Glomerular endothelial cell (primary cell): ENCODE measurements at regions not wholly inside any gene's neighbourhood (a gene's known extent, or its start where the extent isn't known, plus 50 kb on each side); places are given as distances from the start of the nearest gene placed in this dataset.

Experiments used
- DNase-seq: peaks from one replicate; pipeline ENCODE4 v3.0.0-alpha.2; 2011; ENCODE audit warnings: low read depth, low spot score; ENCODE audit errors: extremely low read depth

DNA sequence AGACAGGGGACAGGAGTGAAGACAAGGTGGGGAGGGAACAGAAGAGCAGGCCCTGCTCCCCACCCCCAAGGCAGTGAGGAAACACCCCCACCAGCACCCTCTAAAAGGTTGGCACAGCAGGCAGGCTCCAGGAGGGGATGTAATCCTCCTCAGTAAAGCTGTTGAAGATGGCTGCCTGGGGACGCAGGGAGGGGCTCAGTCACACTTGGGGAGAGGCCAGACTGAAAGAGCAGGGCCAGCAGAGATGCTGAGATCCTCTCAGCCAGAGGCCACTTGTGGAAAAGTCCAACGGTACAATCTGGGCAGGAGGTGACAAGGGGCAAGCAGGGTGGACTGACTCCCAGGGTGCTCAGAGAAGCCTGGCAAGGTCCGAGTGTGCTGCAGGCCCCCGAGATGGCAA lies 154.8 kb upstream of the ID2 start:
- no peak for DNase-seq

DNA sequence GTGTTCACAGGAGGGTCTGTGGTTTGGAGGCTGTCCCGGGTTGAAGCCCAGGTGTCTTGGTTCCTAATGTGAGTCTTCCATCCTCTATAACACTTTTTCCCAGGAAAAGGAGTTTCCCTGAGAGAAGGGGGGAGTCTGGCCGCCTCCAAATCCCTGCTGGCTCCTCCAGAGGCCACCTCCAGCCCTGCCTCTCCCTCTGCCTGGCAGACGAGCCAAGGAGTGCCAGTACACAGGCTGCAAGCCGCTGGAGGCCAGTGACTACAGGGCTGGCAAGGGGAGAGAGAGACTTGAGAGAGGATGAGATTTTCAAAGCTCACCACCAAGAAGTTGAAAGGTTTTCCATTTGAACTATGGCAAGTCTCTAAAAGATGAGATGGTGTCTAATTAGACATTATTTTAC lies 154.2 kb upstream of the ID2 start:
- DNase-seq: no peak

DNA sequence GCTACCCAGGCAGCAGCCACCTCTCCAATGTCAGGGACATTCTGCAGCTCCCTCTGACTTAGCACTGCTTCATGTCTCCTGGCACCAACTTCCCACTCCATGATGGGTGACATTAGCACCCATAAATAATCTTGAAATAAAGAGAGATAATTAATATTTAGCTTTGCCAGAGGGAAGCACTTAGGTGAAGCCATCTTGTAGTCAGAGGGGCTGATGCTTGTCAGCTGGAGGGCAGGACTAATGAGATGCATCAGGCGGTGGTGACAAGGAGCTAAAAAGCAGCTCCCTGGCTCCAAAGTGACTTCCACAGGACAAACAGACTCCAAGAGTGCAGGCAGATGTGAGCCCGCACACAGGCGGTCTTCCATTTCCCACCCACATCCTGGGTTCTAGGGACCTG lies 153.0 kb upstream of the ID2 start:
- no peak for DNase-seq

DNA sequence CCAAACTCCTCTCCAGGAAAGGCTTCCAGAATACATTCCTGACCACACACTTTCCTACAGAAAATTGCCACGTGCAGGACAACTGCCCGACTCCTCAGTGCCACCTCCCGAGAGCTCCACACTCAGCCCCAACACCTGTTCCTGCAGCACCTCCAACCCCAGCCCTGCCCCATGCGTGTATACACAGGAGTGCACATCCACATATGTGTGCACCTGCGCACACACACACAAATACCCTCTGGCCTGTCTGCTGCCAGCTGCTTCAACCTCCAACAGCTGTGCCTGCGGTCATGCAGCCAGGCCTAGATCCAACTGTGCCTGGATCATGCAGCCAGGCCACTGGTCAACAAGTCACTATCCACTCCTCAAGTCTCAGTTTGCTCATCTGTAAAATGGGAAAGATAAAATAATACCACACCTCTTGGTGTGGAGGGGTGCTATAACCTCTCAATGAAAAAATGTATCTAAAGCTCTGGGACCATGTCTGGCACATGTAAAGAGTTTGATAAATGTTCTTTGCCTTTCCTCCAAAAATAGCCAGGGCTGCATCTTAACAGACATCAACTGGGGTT lies 152.1 kb upstream of the ID2 start:
- no peak for DNase-seq

DNA sequence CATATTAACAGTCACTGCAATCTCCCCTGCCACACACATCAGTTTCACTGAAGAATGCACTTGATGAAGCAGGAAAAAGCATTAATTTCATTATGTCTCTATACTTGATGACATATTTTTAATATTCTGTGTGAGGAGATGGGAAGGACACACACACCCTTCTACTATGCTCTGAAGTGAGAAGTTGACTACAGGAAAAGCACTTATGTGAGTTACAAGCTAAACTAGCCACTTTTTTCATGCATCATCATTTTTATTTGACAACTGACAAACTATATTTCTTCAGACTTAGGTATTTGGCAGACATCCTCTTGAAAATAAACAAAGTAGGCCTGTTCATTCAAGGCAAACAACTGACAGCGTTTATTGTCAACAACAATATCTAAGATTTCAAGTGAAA lies 150.4 kb upstream of the ID2 start:
- no peak for DNase-seq

DNA sequence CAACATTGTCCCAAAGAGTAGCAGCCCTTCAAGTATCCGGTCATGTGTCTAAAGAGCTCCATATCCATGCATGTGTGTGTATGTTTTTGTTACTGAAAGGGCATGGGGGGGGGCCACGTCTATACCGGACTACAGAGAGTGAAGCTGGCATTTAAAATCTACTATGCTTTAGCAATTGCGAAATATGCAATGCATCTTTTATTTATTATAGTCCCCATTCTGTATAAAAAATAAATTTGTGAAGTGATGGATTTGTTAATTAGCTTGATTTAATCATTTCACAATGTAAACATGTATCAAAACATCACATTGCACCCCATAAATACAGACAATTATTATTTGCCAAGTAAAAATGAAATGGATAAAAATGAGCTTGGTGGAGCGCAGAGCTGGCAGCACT lies 149.4 kb upstream of the ID2 start:
- no peak for DNase-seq

DNA sequence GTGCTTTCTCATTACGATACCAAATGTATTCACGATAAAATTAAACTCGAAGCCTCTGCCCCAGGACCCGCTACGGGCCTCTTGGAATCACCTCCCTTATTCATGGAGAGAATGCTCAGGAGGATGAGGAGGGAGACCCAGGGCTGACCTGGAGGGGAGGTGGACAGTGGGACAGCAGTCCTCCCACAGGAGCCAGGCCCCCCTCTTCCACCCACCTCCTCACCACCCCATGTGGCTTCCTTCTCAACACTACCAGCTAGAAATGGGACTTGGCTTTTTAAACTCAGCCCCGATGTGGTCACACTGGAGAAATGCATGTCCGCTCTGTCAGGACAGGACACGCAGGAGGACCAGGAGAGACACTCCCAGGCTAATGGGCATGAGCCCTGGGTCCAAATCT lies 147.9 kb upstream of the ID2 start:
- no peak for DNase-seq

DNA sequence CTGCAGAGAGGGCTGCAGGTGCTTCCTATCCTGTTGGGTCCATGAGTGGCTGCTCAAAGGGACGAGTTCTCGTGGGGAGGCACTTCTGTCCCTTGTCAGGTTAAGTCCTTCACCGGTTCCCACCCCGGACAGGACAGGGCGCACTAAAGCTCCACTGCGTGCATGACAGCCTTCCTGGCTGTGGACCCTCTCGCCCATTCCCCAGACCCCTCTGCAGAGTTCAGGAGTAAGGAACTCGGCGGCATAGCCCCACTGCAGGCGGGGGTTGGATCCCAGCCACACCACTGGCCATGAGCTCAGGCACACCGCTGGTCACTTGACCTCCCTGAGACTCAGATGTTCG lies 147.5 kb upstream of the ID2 start:
- no peak for DNase-seq

DNA sequence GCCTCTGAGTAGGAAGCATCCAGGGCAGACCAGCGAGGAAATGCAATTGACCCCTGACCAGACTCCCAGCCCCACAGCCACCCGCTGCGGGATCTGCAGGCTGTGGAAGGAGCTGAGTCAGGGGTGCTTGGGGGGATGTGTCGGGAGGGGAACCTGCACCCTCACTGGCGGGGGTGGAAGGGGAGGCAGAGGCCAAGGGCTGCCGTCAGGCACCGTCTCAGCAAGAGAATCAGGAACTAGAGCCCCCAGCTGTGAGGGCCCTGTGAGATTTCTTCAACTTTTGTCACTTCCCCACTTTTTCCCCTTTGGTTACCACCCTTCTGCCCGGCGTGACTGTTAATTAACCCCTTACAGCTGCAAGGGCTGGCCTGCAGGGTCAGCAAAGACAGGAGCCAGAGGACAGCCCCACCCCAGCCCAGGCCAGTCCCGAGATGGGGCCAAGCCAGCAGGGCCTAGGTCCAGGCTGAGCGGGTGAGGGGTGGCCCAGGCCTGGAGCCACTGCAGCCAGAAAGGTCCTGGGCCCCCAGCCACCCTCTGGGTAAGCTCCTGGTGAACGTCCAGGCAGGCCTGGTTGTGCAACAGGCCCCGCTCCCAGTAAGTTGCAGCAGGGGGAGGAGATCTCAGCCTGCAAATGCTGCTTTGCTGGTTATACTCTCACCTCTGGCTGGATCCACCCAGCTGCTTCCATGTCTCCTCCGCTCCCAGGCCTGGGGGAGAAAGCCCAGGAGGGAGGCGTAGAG lies 147.0 kb upstream of the ID2 start:
- no peak for DNase-seq

DNA sequence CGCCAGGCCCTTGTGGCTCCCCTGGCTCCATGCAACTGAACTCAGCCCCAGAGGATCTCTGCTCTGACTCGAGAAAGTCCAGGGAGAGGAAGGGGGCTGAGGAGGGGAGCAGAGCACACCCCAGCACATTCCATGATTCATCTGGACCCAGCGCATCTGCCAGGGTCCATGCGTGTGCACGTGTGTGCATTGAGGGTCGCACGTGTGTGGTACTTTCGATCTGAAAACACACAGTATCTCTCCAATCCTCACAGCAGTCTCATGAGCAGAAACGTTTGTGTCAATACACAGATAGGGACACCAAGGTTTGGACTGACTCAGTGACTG lies 146.4 kb upstream of the ID2 start:
- DNase-seq: no peak

DNA sequence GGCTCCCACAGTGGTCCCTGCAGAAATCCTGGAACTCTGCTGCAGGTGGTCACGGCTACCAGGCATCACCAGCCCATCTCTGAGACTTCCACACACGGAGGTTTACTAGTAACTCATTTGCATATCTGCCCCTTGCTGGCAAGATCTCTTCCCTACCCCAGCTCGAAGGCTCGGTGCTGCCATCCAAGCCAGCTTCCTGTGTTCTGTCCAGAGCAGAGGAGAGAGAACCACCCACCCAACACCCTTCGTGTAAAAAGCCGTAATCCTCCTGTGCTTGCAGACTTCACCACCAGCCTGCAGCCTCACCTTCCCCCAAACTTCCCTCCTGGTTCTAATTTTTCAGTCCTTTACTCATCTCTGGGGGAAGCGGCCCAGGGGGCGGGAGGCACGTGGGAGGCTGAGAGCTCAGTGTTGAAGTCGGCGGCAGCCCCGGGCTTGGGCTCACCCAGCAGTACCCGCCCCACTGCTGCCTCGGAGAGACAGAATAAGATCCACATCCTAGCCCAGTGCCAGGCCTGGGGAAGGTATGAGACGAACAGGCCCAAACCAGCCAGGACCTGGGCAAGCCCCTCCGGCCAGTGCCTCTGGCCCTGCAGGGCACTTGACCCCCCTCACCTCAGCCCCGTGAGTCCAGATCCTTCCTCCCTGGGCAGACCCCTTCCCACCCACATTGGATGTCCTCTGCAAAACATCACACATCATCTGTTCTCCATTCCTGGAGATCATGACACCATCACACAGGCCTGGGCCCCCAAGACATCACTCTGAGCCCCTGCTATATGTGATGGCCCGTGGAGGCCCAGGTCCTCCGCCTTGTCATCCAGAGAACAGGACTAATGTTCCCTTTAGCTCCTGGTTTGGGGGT lies 145.8 kb upstream of the ID2 start:
- no peak for DNase-seq

DNA sequence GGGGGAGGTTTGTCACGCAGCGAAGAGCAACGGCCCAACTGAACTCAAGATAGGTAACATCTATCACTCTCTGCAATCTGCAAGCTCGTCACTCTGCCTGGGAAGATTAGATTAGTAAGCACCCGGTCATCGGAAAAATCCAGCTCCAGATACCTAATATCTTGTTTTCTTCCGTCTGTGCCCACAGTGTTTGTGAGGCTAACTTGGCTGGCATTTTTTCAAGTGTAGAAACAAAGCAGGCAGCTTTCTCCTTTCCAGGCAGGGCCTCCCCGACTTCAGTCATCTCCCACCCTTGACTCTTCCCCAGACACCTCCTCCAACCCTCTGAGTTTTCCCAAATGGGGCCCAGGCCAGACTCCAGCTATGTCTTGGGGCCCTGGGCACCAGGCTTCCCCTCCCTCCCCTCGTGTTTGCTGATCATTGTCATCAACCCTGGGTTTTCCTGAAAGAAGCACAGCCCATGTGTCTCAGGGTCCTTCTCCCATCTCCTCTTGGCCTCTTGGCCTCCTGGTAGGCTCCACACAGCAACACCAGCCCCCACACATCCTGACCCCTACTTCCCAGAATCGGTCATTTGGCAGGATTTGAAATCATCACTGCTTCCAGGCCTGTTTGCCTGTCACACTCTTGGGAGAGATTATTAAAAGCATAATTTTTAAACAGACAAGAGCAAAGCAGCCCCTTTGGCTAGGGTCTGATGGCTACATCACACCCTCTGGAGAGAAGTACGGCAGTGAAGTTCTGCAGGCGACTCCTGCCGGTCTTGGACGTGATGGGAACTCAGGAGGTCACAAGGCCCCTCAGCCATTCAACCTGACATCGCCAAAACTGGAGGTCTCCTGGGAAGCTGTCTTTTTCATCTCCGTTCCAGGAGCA lies 144.9 kb upstream of the ID2 start:
- no peak for DNase-seq

DNA sequence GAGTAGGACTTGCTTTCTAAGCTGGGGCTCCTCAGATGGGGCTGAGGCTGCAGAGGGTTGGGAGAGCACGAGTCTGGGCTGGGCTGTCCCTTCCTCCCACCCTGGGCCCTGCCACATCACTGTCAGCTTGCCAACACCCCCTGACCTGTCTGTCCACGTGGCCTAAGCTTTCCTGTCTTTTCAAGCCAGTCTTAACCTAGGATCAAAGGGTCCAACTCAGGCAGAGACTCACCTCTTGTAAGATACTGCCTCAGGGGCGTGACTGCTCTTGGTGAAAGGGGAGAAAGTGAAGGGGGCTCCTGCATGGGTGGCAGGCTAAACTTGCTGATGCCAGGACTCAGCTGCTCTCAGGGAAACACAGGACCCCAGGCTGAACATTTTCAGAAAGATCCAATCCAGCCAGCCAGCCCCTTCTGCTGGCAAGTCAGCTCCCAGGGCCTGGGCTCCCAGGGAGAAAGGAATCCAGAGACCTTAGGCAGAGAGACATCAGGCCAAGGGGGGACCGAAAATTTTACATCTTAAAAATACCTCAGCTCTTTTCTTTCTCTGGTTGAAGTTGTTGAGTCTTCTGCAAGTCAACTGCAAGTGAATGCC lies 144.2 kb upstream of the ID2 start:
- DNase-seq: no peak

DNA sequence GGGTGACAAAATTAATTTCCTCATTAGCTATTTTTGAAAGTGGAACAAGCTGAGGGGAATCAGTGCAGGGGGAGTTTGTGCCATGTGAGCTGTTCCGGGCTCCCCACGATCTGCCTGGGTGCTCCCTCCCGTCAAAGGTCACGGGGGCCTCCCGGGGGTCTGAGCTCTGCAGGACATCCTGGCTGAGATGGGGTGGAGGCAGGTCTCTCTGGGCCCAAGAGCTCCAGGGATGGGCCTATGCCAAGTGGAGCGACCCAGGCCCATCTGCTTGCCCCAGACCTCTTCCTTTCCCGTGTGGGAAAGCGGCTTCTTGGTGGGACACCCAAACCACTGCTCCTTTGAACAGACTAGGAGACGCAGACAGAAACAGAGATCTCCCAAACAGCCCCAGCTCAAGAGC lies 143.3 kb upstream of the ID2 start:
- no peak for DNase-seq

DNA sequence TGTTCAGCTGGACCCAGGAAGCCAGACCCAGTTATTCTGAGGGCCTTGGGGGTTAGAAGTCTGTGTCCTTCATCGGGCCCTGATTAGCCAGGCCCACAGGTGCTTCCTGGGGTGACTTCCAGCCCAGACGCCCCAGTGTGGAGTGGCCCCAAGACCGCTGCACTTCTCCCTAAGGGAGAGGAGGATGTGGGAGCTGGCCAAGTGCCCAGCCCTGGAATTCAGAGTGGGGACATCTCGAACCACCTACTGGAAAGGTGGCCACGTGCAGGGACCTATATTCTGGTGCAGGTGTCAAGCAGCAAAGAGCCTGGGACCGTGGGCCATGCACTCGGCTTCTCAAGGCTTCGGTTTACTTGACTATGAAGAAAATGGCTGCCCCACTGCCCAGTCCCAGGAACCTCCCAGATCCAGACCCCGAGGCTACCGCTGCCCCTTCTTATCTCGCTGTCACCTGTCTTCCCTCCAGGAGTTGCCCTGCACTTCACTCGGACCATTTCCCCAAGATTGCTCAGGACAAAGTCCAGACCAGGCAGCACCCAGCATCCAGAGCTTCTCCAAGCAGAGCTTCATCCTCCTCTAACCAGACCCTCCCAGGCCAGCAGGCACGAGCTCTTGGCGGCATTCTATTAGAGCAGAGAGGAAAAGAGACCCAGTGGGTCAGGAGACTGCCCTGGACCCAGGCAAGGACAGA lies 142.8 kb upstream of the ID2 start:
- no peak for DNase-seq

DNA sequence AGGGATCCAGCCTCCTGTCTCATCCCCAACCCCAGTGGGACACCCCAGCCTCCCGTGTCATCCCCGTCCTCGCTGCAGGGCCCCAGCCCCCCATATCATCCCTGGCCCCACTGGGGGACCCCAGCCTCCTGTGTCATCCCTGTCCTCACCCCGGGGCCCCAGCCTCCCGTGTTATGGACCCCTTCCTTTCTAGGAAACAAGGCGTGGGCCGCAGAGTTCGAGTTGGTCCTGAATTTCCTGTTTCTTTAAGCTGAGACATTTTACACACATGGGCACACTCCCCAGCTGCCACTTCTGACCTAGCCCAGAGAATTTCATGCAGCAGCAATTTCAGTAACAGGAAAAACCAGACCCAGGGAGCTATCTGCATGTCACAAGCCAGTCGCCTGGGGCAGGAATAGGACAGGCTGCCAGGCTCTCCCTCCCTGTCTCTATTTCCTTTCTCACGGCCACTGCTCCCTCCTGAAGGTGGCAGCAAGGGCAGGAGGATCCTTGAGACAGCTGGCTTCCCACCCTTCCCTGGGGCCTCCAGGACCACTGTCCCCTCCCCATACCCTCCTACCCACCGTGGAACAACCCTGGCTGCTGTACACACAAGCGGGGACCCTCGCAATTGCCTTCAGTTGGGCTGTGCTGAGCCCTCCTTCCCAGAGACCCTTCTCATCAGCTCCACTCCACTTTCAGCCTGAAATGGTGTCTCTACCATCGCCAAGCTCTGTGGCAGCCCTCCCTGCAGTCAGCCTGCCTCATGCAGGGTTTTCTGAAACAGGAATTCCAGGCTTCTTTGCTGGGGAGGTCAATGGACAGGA lies 141.9 kb upstream of the ID2 start:
- DNase-seq: no peak

DNA sequence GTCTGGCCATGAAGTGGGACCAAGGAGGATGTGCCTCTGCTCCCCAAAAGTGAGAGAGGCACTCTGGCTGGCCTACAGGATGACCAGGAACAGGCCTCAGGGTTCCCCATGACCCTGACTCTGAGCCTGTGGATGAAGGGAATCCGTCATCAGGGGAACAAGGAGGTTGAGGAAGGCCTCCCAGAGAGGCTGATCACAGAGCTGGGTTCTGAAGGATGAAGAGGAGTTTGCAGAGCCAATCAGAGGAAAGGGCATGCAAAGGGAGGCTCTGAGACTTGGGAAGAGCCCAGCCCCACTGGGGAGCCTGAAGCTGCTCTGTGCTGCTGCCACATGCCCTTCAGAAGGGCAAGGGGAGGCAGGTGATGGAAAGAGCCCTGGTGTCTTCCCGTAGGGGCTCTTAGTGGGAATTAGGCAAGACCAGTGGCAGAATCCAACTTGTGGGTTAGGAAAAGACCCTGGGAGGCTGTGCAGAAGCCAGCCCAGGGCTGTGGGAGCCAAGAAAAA lies 141.3 kb upstream of the ID2 start:
- DNase-seq: no peak

DNA sequence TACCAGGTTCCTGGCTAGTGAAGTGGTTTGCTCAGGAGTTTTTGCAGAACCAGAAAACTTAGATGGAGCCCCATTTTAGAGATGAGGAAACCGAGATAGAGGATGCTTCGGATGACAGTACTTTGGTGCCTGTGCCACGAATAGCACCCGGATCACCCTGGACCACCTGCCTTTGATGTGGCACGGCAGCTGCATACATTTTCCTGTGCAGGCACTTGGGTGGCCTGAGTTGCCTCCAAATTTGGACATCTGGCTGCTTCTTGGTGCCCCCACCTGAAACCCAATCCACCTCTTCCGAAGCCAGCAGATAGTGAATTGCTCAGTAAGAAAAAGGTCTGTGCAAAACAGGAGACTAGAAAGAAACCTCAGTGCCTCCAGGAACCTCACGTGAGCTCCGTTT lies 140.6 kb upstream of the ID2 start:
- DNase-seq: no peak

DNA sequence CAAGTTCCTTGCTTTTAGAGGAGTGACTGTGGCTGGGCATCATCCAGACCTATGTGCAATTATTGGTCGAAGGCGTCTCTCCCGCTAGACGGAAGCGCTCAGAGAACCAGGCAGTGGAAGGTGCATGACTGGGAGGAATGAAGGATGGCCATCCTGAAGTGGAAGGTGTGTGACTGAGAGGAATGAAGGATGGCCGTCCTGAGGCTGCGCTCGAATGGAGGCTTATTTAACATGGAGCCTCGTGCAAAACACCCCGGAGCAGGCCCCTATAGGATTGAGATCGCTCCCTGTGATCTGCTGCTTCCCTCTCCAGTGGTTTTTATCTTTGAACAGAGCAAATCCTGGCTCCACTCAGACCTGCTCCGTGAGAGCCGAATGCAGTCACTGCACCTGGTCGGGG lies 140.2 kb upstream of the ID2 start:
- DNase-seq: no peak
